Loucy (cell line): ENCODE measurements at regions not wholly inside any gene's neighbourhood (a gene's known extent, or its start where the extent isn't known, plus 50 kb on each side); places are given as distances from the start of the nearest gene placed in this dataset.
"Not testable (repeated sequence)": the region's sequence is repeated elsewhere in the genome, so short reads cannot be mapped to it uniquely, and the experiment has no call there.

Source experiments
- H2AFZ ChIP-seq: fragments of 200-600 bp; sonication (generic); 2 replicates; pipeline ENCODE4 v1.6.0; 2016; ENCODE audit warnings: antibody characterized with exemption, mild to moderate bottlenecking, low read length, moderate library complexity
- H3F3A ChIP-seq: fragments of 200-600 bp; 2 replicates; pipeline ENCODE4 v1.6.0; 2016; ENCODE audit warnings: antibody characterized with exemption, low read depth, mild to moderate bottlenecking
- H3K27me3 ChIP-seq: fragments of 200-600 bp; sonication (generic); 2 replicates; pipeline ENCODE4 v1.6.1; 2014; ENCODE audit warnings: low read length, mild to moderate bottlenecking; ENCODE audit not compliant: insufficient read depth, poor library complexity, severe bottlenecking
- H3K36me3 ChIP-seq: fragments of 200-600 bp; sonication (generic); 2 replicates; pipeline ENCODE4 v1.6.1; 2016; ENCODE audit warnings: low read length; ENCODE audit not compliant: insufficient read depth
- H3K4me1 ChIP-seq: fragments of 200-600 bp; sonication (generic); 2 replicates; pipeline ENCODE4 v1.5.1; 2014; ENCODE audit warnings: low read length, mild to moderate bottlenecking; ENCODE audit not compliant: insufficient read depth, poor library complexity, severe bottlenecking
- H3K4me2 ChIP-seq: fragments of 200-600 bp; sonication (generic); 2 replicates; pipeline ENCODE4 v1.6.0; 2014; ENCODE audit warnings: antibody characterized with exemption, low read length, low read depth, mild to moderate bottlenecking; ENCODE audit not compliant: poor library complexity, severe bottlenecking
- H3K4me3 ChIP-seq: fragments of 200-600 bp; sonication (generic); 2 replicates; pipeline ENCODE4 v1.5.1; 2014; ENCODE audit warnings: low read length, mild to moderate bottlenecking, mixed read lengths; ENCODE audit not compliant: poor library complexity, severe bottlenecking
- H3K79me2 ChIP-seq: fragments of 200-600 bp; sonication (generic); 2 replicates; pipeline ENCODE4 v1.6.1; 2014; ENCODE audit warnings: low read length; ENCODE audit not compliant: insufficient read depth
- H3K9ac ChIP-seq: fragments of 200-600 bp; sonication (generic); 2 replicates; pipeline ENCODE4 v1.6.0; 2014; ENCODE audit warnings: mild to moderate bottlenecking, low read depth, low read length, moderate library complexity; ENCODE audit not compliant: poor library complexity, severe bottlenecking
- H3K9me2 ChIP-seq: fragments of 200-600 bp; sonication (generic); replicated peaks from 2 replicates; pipeline ENCODE4 v1.6.1; 2016; ENCODE audit warnings: low read depth, low read length, mixed read lengths
- H3K9me3 ChIP-seq: fragments of 200-600 bp; sonication (generic); 2 replicates; pipeline ENCODE4 v1.6.1; 2014; ENCODE audit warnings: mild to moderate bottlenecking, antibody characterized with exemption, low read length, low read depth; ENCODE audit not compliant: insufficient read depth
- H4K20me1 ChIP-seq: fragments of 200-600 bp; sonication (generic); 2 replicates; pipeline ENCODE4 v1.6.0; 2014; ENCODE audit warnings: antibody characterized with exemption, low read length, mild to moderate bottlenecking; ENCODE audit not compliant: insufficient read depth, poor library complexity, severe bottlenecking
- CTCF ChIP-seq: fragments of 200-600 bp; sonication (generic); conservative IDR thresholded peaks from 2 replicates; pipeline ENCODE4 v1.5.1; 2014; ENCODE audit warnings: mild to moderate bottlenecking, antibody characterized with exemption, low read length
- EZH2phosphoT487 ChIP-seq: fragments of 200-600 bp; IDR thresholded peaks from 2 replicates; pipeline ENCODE4 v1.6.1; 2018; ENCODE audit warnings: antibody characterized with exemption, mild to moderate bottlenecking, moderate library complexity, borderline replicate concordance

GRCh38 chr4:159946983-159947615 lies 844.2 kb downstream of the RAPGEF2 start:
- Histone ChIP-seq H4K20me1 (no peaks in the 10 kb centered on the region), H3K4me1 (no peaks in the 10 kb centered on the region), H3K9me2 (no peaks in the 10 kb centered on the region), H3K9ac (no peak overlapping the region), H3K27me3 (no peaks in the 10 kb centered on the region), H3K79me2 (no peaks in the 10 kb centered on the region), H3K4me2 (no peak overlapping the region), H3F3A (no peaks in the 10 kb centered on the region), H2AFZ (no peak overlapping the region), H3K4me3 (no peak overlapping the region), H3K36me3 (no peaks in the 10 kb centered on the region), H3K9me3 (no peaks in the 10 kb centered on the region)
- TF ChIP-seq CTCF = peak; percentile 94
- TF ChIP-seq EZH2phosphoT487 = no peak

- TF ChIP-seq EZH2phosphoT487 = no peak
- no peak for TF ChIP-seq CTCF
- no peak overlapping the region for H3K4me2 ChIP-seq
- H3K9ac ChIP-seq = no peak overlapping the region
- no peaks in the 10 kb centered on the region for H3K36me3 ChIP-seq
- no peak overlapping the region for H2AFZ ChIP-seq
- H3K4me3 ChIP-seq = no peak overlapping the region
- no peaks in the 10 kb centered on the region for H3K4me1 ChIP-seq
- H3F3A ChIP-seq = no peaks in the 10 kb centered on the region
- H3K79me2 ChIP-seq = no peaks in the 10 kb centered on the region
- no peaks in the 10 kb centered on the region for H3K9me3 ChIP-seq
- no peaks in the 10 kb centered on the region for H3K27me3 ChIP-seq
- H3K9me2 ChIP-seq = no peaks in the 10 kb centered on the region
- H4K20me1 ChIP-seq = no peaks in the 10 kb centered on the region
Measured at GRCh38 chr4:159950707-159951106, 847.8 kb downstream of the RAPGEF2 start.

- Histone ChIP-seq H2AFZ (no peak overlapping the region), H3K79me2 (no peaks in the 10 kb centered on the region), H3K9ac (no peak overlapping the region), H3K36me3 (no peaks in the 10 kb centered on the region), H3K9me3 (no peaks in the 10 kb centered on the region), H3K9me2 (no peaks in the 10 kb centered on the region; the same call in 1 of the 2 replicates), H3K4me3 (no peak overlapping the region), H3K4me2 (no peak overlapping the region), H3K4me1 (no peaks in the 10 kb centered on the region), H4K20me1 (no peaks in the 10 kb centered on the region), H3F3A (no peaks in the 10 kb centered on the region), H3K27me3 (no peaks in the 10 kb centered on the region)
- no peak for TF ChIP-seq EZH2phosphoT487
- no peak for TF ChIP-seq CTCF
Measured at GRCh38 chr4:159966746-159967145, 863.9 kb downstream of the RAPGEF2 start.

- H3K79me2 ChIP-seq, H2AFZ ChIP-seq, H4K20me1 ChIP-seq, H3F3A ChIP-seq, H3K4me1 ChIP-seq, H3K9ac ChIP-seq, H3K4me2 ChIP-seq, H3K36me3 ChIP-seq, H3K9me3 ChIP-seq, H3K9me2 ChIP-seq, H3K4me3 ChIP-seq, H3K27me3 ChIP-seq: not testable (repeated sequence)
Measured at GRCh38 chr4:159976871-159977482, 874.1 kb downstream of the RAPGEF2 start.
